ENCODE measurements at regions not wholly inside any gene's neighbourhood (a gene's known extent, or its start where the extent isn't known, plus 50 kb on each side); places are given as distances from the start of the nearest gene placed in this dataset.

DNA sequence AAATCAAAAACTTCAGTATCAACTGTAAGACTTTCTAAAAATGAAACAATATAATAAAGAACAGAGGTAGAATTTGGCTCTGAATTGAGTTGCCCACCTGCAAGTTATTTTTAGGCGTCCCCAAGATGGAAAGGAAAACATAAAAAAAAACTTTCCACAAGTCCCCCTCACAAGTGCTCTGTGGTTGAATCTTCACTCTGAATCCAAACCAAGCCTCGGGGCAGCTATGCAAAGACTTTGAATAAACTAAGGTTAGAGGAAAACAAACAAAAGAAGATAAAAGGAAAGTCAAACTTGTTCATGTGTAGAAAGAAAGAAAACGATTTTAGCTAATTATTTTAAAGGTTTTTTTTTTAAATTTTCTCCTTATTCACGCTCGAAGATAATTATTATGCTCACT is 372.4 kb upstream of the SLIT2 start:
- no peak for DNase-seq

DNA sequence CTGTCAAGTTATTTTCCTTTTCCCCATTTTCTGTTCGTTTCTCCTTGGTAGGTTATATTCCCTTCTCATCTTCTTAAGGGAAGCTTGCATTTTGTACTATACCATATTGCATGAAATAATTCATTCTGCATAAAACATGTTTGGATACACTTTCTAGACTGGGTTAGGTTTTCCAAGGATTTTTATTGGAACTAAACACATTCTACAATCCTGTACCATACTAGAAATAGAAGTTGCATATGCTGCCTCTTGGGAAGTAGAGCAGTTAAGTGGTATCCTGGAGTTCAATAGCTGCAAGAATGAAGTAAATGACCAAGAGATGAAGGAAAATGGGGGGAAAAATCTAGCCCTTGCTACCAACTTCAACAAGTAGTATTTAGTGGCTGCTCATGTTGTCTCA is 393.7 kb upstream of the SLIT2 start:
- DNase-seq, result no peak

DNA sequence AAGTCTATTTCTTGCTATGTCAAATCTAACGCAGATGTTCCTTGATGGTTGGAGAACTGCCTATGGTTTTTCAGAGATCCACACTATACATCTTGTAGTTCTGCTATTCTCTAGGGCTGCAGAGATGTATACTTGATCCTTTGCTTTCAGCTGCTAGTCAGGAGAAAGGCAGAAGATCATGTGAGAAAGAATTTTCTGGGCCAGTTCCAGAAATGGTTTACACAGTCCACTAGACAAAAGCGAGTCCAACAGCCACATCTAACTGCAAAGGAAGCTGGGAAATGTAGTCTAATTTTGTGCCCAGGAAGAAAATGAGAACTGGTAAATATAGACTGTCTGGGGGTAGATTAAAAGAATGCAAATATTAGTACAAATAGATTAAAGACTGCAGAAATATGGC is 394.3 kb upstream of the SLIT2 start:
- no peak for DNase-seq

DNA sequence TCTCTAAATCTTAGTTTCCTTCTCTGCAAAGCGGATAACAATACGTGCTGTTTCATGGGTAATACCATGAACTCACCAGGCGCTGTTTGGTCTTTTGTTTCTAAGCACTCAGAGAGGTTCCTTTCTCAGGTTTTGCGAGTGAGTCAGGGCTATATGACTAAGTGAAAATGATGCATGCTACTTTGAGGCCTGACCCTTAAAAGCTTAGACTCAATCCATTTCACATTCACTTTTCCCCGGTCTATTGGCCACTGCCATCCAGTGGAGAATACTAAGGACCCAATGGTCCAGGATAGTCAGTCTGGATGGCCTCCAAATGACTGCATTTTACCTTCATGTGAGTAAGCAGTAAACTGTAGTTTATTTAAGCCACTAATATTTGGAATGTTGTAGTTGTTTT is 400.8 kb upstream of the SLIT2 start:
- DNase-seq, result no peak

DNA sequence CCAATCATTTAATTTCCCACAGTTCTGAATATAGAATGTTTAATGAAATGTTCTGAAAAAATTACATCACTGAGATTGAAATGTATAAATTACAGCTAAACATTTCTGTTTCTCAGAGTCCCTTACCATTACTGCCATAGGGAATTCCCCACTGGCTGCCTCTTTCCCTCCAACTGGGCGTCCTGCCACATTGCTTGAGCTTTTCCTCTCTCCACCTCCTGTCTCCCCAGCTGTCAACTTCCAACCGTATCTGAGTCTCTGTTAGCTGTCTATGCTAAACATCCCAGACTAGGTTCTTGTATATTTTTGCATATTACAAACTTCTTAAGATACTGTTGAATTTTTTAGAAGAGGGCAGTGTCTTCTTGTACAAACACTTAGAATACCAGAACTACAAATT is 407.3 kb upstream of the SLIT2 start:
- DNase-seq, result no peak

DNA sequence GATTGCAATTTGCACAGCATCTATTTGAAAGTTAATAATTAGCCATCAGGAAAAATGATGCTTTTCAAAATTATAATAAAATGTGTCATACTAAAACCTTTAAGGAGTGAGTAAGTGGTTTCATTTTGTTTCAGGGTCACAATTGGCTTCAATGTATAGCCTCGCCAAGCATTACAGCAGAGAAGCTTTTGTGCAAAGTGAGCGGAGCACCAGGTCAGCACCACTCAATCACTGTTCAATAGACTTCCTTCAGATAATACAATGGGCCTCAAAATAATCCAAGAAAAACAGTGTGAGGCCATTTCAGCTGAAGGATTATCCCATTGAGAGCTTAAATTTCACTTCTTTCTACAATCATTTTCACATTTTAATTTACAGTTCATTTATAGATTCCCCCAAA is 409.2 kb upstream of the SLIT2 start:
- DNase-seq, result no peak

DNA sequence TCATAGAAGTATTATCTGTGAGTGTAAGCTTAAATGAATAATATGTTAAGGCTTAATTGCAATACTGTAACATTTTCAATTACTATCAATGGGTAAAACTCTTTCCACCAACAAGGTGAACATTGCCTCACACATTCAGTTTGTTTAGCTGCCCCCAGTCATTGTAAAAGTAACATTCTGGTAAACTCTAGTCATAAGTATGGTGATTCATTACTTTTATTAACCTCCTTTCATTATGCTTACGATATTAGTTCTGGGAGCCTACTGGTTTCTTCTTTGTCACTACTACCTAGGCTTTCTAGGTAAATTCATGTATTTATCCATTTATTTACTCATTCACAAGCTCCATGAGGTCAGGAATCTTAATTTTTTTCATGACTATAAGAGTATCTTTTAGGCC is 412.8 kb upstream of the SLIT2 start:
- no peak for DNase-seq

GRCh38 chr4:19835429-19835828 is 416.3 kb upstream of the SLIT2 start:
- DNase-seq, result no peak

GRCh38 chr4:19832411-19832810 is 419.3 kb upstream of the SLIT2 start:
- no peak for DNase-seq

- no peak for DNase-seq
Observed at GRCh38 chr4:19831644-19832285, 419.9 kb upstream of the SLIT2 start.

- no peak for DNase-seq
Observed at GRCh38 chr4:19829101-19829500, 422.6 kb upstream of the SLIT2 start.

DNA sequence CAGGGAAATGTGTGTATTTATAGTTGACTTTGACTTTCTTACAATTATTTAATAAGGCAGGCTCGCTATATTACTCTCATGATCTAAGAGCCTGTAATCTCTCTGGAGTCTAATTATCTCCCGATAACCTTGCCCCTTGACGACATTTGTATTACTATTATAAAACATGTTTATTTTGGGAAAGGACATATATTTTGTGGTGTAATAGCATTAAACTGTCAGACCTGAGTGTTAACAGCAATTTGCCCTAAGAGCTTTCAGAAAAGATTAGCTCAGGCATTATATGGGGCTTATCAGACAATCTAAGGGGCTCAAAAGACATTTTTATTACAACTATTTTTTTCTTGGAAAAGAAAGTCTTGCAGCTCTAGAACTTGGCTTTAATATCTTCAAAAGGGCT is 427.9 kb upstream of the SLIT2 start:
- DNase-seq, result no peak

DNA sequence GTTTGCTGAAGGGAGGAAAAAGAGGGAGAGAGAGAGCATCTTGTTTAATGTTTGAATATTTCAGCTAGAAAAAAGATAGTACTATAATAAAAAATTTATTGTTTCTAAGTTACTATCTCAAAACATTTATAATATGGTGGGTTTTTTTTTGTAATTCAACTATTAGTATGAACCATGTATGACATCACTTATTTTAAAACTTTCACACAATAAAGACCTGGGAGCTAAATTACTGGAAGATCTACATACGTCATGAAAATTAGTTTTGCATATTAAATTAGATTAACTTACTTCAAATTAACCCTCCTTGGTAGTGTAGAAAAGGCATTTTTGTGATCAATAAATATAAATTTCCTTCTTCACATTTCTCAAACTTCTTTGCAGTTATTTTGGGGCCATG is 432.0 kb upstream of the SLIT2 start:
- no peak for DNase-seq

DNA sequence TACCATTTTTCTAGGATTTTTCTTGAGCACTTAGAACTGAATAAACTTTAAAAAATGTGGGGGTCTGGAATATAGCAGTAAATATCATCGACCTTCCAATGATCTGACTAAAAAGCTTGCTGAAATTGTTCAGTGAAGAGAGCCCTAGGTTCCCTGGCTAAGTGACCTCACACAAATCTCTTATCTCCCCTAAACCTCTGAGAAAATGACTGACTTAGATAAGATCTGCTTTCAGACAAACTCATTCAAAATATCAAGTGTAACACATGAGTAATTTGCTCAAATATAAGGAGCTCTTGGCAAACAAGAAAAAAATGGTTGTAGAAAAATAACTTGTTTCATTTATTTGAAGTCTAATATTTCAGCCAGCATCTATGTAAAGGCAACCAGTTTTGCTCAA is 441.7 kb upstream of the SLIT2 start:
- no peak for DNase-seq

- no peak for DNase-seq
Observed at GRCh38 chr4:19807505-19807904, 444.2 kb upstream of the SLIT2 start.

DNA sequence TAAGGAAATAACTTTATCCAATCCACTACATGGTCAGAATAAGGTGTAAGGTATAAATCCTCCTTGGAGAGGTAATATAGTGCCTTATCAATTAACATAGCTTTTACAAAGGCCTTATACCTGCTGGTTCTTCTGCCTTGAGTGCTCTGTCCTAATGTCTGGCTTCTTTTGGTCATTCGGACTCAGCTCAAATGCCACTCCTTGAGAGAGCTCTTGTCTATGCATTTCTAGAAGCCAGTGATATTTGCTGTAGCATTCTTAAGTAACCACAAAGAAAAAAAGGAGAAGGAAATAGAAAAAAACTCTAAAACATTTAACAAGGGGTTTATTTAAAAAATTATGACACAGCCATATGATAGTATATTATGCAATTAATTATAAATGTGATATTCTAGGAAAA is 444.8 kb upstream of the SLIT2 start:
- DNase-seq, result no peak

- no peak for DNase-seq
Observed at GRCh38 chr4:19803406-19803805, 448.3 kb upstream of the SLIT2 start.

DNA sequence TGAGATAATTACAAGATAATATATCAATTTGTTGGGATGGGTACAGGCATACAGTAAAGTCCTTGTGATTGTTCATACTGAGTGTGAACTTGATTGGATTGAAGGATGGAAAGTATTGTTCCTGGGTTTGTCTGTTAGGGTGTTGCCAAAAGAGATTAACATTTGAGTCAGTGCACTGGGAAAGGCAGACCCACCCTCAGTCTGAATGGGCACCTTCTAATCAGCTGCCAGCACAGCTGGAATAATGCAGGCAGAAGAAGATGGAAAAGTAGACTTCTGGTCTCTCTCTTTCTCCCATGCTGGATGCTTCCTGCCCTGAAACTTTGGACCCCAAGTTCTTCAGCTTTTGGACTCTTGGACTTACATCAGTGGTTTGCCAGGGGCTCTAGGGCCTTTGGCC is 457.9 kb upstream of the SLIT2 start:
- DNase-seq, result no peak

DNA sequence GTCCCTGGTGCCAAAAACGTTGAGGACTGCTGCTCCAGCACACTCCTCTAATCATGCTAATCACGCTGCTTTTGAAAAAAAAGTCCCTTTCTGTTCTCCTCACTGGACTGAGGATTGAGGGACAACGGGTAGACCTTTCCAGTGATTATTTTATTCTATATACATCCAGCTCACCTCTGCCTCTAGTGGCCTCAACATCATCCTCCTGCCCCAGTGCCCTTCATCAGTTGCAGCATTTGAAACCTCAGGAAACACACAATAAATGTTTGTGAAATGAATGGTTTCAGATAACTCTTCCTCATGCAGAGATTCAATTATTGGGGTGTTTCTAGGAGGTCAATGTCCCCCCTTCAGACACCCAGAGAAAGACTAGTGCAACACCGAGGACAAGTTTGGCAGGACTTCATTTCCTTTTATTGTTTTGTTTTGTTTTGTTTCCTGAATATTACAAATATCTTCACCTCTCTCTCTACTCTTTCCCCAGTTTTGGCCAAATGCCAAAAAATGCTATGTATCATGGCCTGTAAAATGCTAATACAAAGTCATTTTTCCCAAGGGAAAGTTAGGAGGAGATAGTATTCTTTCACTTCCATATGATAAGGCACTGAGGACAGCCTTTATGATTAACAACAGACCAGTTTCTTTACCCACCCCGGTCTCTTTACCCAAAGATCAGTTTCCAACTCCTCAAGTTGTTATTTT is 460.1 kb upstream of the SLIT2 start:
- no peak for DNase-seq

- DNase-seq, result no peak
Observed at GRCh38 chr4:19786616-19787015, 465.1 kb upstream of the SLIT2 start.

DNA sequence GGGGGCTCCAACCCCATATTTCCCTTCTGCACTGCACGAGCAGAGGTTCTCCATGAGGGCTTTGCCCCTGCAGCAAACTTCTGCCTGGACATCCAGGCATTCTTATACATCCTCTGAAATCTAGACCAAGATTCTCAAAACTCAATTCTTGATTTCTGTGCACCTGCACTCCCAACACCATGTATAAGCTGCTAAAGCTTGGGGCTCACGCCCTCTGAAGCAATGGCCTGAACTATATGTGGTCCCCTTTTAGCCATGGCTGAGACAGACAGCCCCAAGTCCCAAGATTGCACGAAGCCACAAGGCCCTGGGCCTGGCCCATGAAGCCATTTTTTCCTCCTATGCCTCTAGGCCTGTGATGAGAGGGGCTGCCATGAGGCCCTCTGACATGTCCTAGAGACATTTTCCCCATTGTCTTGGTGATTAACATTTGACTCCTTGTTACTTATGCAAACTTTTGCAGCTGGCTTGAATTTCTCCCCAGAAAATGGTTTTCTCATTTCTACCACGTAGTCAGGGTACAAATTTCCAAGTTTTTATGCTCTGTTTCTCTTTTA is 468.0 kb upstream of the SLIT2 start:
- DNase-seq, result no peak

DNA sequence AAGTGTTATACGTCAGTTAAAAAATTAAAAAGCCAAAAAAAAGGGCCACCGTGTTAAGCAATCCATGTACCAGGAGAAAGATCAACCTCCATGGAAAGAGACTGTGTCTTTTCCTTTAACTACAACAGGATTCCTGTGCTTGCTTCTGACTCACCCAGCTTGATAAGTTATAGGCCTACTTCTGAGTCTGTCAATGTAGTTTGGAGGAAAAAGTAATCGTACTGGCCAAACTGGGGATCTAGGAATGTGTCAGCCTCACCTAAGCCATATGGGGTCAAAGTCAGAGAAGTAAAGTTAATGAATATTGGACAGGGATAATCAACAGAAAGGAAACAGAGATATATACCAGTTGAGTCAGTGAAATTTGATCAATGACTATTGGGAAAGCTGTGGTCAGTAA is 470.8 kb upstream of the SLIT2 start:
- no peak for DNase-seq

- DNase-seq, result no peak
Observed at GRCh38 chr4:19776929-19777328, 474.8 kb upstream of the SLIT2 start.

DNA sequence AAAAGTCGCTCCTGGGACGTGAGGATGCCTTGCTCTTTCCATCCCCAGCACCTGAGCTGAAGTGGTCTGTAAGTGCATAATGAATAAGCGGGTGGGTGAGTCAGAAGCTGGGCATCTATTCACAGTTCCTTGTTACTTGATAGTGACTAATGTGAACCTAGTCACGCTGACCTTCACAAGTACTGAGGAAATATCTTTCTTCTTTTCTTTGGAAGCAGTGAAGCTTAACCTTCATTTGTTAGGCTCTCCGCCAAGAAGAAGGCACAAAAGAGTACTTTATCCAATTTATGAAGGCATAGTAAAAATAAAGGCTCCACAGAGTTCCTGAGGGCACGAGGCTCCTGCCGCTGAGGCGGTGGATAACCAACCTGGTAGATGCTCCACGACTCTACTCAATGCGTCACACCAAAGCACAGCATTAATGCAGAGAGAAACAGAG is 475.7 kb upstream of the SLIT2 start:
- DNase-seq, result no peak
